ENCODE measurements at regions not wholly inside any gene's neighbourhood (a gene's known extent, or its start where the extent isn't known, plus 50 kb on each side); places are given as distances from the start of the nearest gene placed in this dataset.

DNA sequence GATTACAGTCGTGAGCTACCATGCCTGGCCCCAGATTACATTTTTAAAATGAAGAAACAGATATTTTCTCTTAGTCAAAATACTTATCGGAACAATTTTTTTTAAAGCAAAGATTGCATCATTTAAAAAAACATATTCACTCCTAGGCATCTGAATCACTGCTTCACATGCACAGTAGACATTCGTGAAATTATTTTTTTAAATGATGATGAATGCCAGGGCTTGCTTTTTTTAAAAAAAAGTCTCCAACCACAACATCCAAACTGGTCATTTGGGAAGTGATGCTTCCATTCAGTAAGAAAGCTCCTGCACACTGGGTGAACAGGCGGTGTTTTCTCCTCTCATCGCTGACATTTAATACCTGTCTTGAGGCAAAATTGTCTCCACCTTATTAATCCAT is 223.0 kb upstream of the DMRT1 start:
- TF ChIP-seq CTCF (IDR thresholded peaks at IDR 0.05; ENCODE audit: low read depth, low read length), result no peak
- no peak for TF ChIP-seq EZH2phosphoT487 (IDR thresholded peaks at IDR 0.05; ENCODE audit: low read depth)

All from OCI-LY3 (cell line).